BJ (cell line): ENCODE measurements at regions not wholly inside any gene's neighbourhood (a gene's known extent, or its start where the extent isn't known, plus 50 kb on each side); places are given as distances from the start of the nearest gene placed in this dataset.
"Not testable (repeated sequence)": the region's sequence is repeated elsewhere in the genome, so short reads cannot be mapped to it uniquely, and the experiment has no call there.

Experiments used
- CTCF ChIA-PET: fragments of 350-600 bp; formaldehyde crosslinking; extraction: SDS; loops from one replicate; lab custom pipeline; 2021; ENCODE audit warnings: antibody characterized with exemption, inconsistent platforms; lab: Yijun Ruan, JAX
- POLR2A ChIA-PET: fragments of 300-600 bp; sonication (Branson Sonifier 250); formaldehyde crosslinking; extraction: SDS; loops from one replicate; lab custom pipeline; 2021; ENCODE audit warnings: antibody characterized with exemption; lab: Charles Lee
- DNase-seq: peaks from one replicate; pipeline ENCODE4 v3.0.0-alpha.2; 2011; ENCODE audit warnings: low read depth
- H3K27me3 ChIP-seq: 2 replicates; pipeline ENCODE4 v1.6.0; 2011; ENCODE audit warnings: low read length; ENCODE audit not compliant: control insufficient read depth, insufficient read depth
- H3K36me3 ChIP-seq: 2 replicates; pipeline ENCODE4 v1.5.1; 2011; ENCODE audit warnings: low read length; ENCODE audit not compliant: control insufficient read depth, insufficient read depth
- H3K4me3 ChIP-seq: 2 replicates; pipeline ENCODE4 v1.5.1; 2011; ENCODE audit warnings: low read depth, mild to moderate bottlenecking, control low read depth, low read length
- TF ChIP-seq, protein P1 (sequence below): IDR thresholded peaks from 2 replicates; pipeline ENCODE4 v1.5.1; 2011; ENCODE audit warnings: low read depth, mild to moderate bottlenecking, control low read depth, inconsistent platforms, low read length, moderate library complexity; ENCODE audit not compliant: insufficient read depth

DNA sequence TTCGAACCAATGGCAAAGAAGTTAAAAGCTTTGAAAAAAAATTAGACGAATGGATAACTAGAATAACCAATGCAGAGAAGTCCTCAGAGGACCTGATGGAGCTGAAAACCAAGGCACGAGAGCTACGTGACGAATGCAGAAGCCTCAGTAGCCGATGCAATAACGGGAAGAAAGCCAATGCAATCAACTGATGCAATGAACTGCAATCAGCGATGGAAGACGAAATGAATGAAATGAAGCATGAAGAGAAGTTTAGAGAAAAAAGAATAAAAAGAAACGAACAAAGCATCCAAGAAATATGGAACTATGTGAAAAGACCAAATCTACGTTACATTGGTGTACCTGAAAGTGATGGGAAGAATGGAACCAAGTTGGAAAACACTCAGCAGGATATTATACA lies 52.6 kb upstream of the MRPS30 start:
- POLR2A ChIA-PET, CTCF ChIA-PET, H3K4me3 ChIP-seq, H3K27me3 ChIP-seq, DNase-seq, H3K36me3 ChIP-seq: not testable (repeated sequence)

DNA sequence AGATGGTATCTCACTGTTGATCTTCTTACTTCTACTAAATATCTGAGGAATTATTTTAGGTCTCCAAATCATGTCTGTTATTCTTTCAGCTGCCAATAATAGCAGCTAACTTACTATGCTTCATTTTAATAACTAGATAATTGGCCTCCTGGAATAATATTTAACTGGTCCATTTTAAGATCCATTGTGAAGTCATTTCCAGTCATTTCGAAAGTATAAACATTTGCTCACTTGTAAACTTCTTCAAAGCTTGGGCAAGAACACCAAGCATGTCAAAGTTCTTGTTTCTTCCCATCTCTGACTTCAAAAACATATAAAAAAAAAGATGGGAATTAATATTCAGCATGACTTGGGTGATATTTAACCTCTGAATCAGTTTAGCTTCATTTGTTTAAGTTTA lies 61.4 kb upstream of the MRPS30 start:
- TF ChIP-seq, protein P1, sequence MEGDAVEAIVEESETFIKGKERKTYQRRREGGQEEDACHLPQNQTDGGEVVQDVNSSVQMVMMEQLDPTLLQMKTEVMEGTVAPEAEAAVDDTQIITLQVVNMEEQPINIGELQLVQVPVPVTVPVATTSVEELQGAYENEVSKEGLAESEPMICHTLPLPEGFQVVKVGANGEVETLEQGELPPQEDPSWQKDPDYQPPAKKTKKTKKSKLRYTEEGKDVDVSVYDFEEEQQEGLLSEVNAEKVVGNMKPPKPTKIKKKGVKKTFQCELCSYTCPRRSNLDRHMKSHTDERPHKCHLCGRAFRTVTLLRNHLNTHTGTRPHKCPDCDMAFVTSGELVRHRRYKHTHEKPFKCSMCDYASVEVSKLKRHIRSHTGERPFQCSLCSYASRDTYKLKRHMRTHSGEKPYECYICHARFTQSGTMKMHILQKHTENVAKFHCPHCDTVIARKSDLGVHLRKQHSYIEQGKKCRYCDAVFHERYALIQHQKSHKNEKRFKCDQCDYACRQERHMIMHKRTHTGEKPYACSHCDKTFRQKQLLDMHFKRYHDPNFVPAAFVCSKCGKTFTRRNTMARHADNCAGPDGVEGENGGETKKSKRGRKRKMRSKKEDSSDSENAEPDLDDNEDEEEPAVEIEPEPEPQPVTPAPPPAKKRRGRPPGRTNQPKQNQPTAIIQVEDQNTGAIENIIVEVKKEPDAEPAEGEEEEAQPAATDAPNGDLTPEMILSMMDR = no peak
- ChIA-PET POLR2A (no interaction called here), CTCF (no interaction called here)
- no peaks in the 10 kb centered on the region for H3K27me3 ChIP-seq
- no peak for DNase-seq
- no peaks in the 10 kb centered on the region for H3K36me3 ChIP-seq
- H3K4me3 ChIP-seq = no peak overlapping the region

GRCh38 chr5:44740660-44741059 lies 68.1 kb upstream of the MRPS30 start:
- no peaks in the 10 kb centered on the region for H3K27me3 ChIP-seq
- ChIA-PET CTCF (no interaction called here), POLR2A (no interaction called here)
- no peak overlapping the region for H3K4me3 ChIP-seq
- TF ChIP-seq, protein P1 = no peak
- no peak for DNase-seq
- no peaks in the 10 kb centered on the region for H3K36me3 ChIP-seq

GRCh38 chr5:44729536-44729935 lies 79.2 kb upstream of the MRPS30 start:
- CTCF ChIA-PET = no interaction called here
- POLR2A ChIA-PET = no interaction called here

GRCh38 chr5:44727100-44727499 lies 81.6 kb upstream of the MRPS30 start:
- CTCF ChIA-PET = no interaction called here
- POLR2A ChIA-PET = no interaction called here
- no peaks in the 10 kb centered on the region for H3K27me3 ChIP-seq
- no peak overlapping the region for H3K4me3 ChIP-seq
- no peaks in the 10 kb centered on the region for H3K36me3 ChIP-seq
- TF ChIP-seq, protein P1 = no peak
- no peak for DNase-seq

More at GRCh38 chr5:44729536-44729935, 79.2 kb upstream of the MRPS30 start:
- Histone ChIP-seq H3K36me3 (no peaks in the 10 kb centered on the region), H3K27me3 (no peaks in the 10 kb centered on the region), H3K4me3 (no peak overlapping the region)
- no peak for DNase-seq
- TF ChIP-seq, protein P1 = no peak

- no peak for DNase-seq
- no peaks in the 10 kb centered on the region for H3K36me3 ChIP-seq
- CTCF ChIA-PET = no interaction called here
- no peak overlapping the region for H3K4me3 ChIP-seq
- POLR2A ChIA-PET = no interaction called here
- no peaks in the 10 kb centered on the region for H3K27me3 ChIP-seq
- TF ChIP-seq, protein P1 = no peak
Observed at GRCh38 chr5:44719856-44720255, 88.9 kb upstream of the MRPS30 start.
